Endothelial cell of umbilical vein (primary cell): ENCODE measurements at regions not wholly inside any gene's neighbourhood (a gene's known extent, or its start where the extent isn't known, plus 50 kb on each side); places are given as distances from the start of the nearest gene placed in this dataset.

ENCODE experiments used
- BruUV-seq: library from RNA; stranded (reverse); fragments of 400-500 nt; replicated peaks from 2 replicates; lab custom pipeline; 2021; lab: Mats Ljungman, UMichigan
- CTCF ChIA-PET: fragments of 300-600, 350-600 bp; sonication (Branson Sonifier 250); formaldehyde crosslinking; loops from one replicate; lab custom pipeline; 2021; ENCODE audit warnings: antibody characterized with exemption, inconsistent platforms; lab: Charles Lee
- POLR2A ChIA-PET: fragments of 300-600, 350-600 bp; sonication (Branson Sonifier 250); formaldehyde crosslinking; loops from one replicate; lab custom pipeline; 2021; ENCODE audit warnings: antibody characterized with exemption, inconsistent platforms; lab: Charles Lee
- DNase-seq: peaks from one replicate; pipeline ENCODE4 v3.0.0-alpha.2; 2011; ENCODE audit warnings: low read depth, low spot score
- FAIRE-seq: peaks from 2 replicates; lab custom pipeline; 2011; peaks lifted over from hg19 to GRCh38; lab: Jason Lieb, UNC
- H2AFZ ChIP-seq: 2 replicates; pipeline ENCODE4 v1.6.0; 2012; ENCODE audit warnings: low read depth, low read length, control low read depth, inconsistent platforms
- H3K27ac ChIP-seq: 2 replicates; pipeline ENCODE4 v1.5.1; 2011; ENCODE audit warnings: low read depth, mild to moderate bottlenecking, control low read depth, low read length, moderate library complexity; ENCODE audit not compliant: insufficient read depth
- H3K27me3 ChIP-seq, 2 experiments: 2 replicates each; pipeline versions ENCODE4 v1.6.0 to v1.6.1; 2011; ENCODE audit warnings: low read length in 2 of 2, mixed read lengths in 1 of 2; ENCODE audit not compliant: control insufficient read depth in 2 of 2, insufficient read depth in 2 of 2
- H3K36me3 ChIP-seq, 2 experiments: 2 replicates in 1 of 2; 3 replicates in 1 of 2; pipeline ENCODE4 v1.5.1; 2011; ENCODE audit warnings: low read length in 2 of 2, mild to moderate bottlenecking in 1 of 2, moderate library complexity in 1 of 2; ENCODE audit not compliant: control insufficient read depth in 2 of 2, insufficient read depth in 2 of 2; ENCODE audit errors: extremely low read depth in 1 of 2
- H3K4me1 ChIP-seq: 3 replicates; pipeline ENCODE4 v1.5.1; 2011; ENCODE audit warnings: mild to moderate bottlenecking, low read length; ENCODE audit not compliant: control insufficient read depth, insufficient read depth; ENCODE audit errors: extremely low read depth
- H3K4me2 ChIP-seq: 2 replicates; pipeline ENCODE4 v1.6.1; 2011; ENCODE audit warnings: low read length, control low read depth, mixed read lengths; ENCODE audit not compliant: insufficient read depth
- H3K4me3 ChIP-seq, 3 experiments: fragments of 200-600 bp in 1 of 3; sonication (generic), shearing (Covaris generic) in 1 of 3; replicated peaks in 1 of 3; 2 replicates each; pipeline ENCODE4 v1.5.1; 2011 to 2016; ENCODE audit warnings: control low read depth in 3 of 3, low read length in 3 of 3, mild to moderate bottlenecking in 2 of 3, inconsistent platforms in 1 of 3, low read depth in 1 of 3, moderate library complexity in 1 of 3; ENCODE audit not compliant: insufficient read depth in 1 of 3
- H3K79me2 ChIP-seq: 2 replicates; pipeline ENCODE4 v1.6.0; 2012; ENCODE audit warnings: low read length, inconsistent platforms; ENCODE audit not compliant: control insufficient read depth, insufficient read depth
- H3K9ac ChIP-seq: replicated peaks from 2 replicates; pipeline ENCODE3; 2011; ENCODE audit warnings: low read length, control low read depth; ENCODE audit not compliant: insufficient read depth; ENCODE audit errors: extremely low read depth
- H3K9me1 ChIP-seq: replicated peaks from 3 replicates; pipeline ENCODE4 v1.6.0; 2011; ENCODE audit warnings: mild to moderate bottlenecking, low read length; ENCODE audit not compliant: control insufficient read depth, insufficient read depth; ENCODE audit errors: extremely low read depth
- H3K9me3 ChIP-seq: replicated peaks from 2 replicates; pipeline ENCODE4 v1.5.1; 2012; ENCODE audit warnings: low read length, inconsistent platforms; ENCODE audit not compliant: control insufficient read depth, insufficient read depth
- H4K20me1 ChIP-seq: replicated peaks from 2 replicates; pipeline ENCODE3; 2011; ENCODE audit warnings: mild to moderate bottlenecking, low read length; ENCODE audit not compliant: control insufficient read depth, insufficient read depth; ENCODE audit errors: extremely low read depth
- EZH2 ChIP-seq: IDR thresholded peaks from 2 replicates; pipeline ENCODE4 v1.6.1; 2012; ENCODE audit warnings: borderline replicate concordance, low read depth, mild to moderate bottlenecking, moderate library complexity, low read length, inconsistent platforms; ENCODE audit not compliant: severe bottlenecking
- FOS ChIP-seq: IDR thresholded peaks from 2 replicates; pipeline ENCODE4 v1.6.1; 2011; ENCODE audit warnings: mild to moderate bottlenecking, low read length, moderate library complexity, borderline replicate concordance; ENCODE audit not compliant: insufficient read depth
- GATA2 ChIP-seq: IDR thresholded peaks from 2 replicates; pipeline ENCODE4 v1.7.0; 2011; ENCODE audit warnings: low read depth, mild to moderate bottlenecking, moderate library complexity, mixed read lengths, low read length; ENCODE audit not compliant: insufficient read length, insufficient read depth
- JUN ChIP-seq: IDR thresholded peaks from 2 replicates; pipeline ENCODE4 v1.6.1; 2011; ENCODE audit warnings: borderline replicate concordance, low read depth; ENCODE audit not compliant: insufficient read length, insufficient read depth
- MYC ChIP-seq: IDR thresholded peaks from one replicate; pipeline ENCODE4 v1.6.1; 2011; ENCODE audit warnings: mild to moderate bottlenecking, low read depth, low read length
- POLR2A ChIP-seq: IDR thresholded peaks from 2 replicates; pipeline ENCODE4 v1.6.1; 2012; ENCODE audit warnings: low read depth, mild to moderate bottlenecking, control low read depth, low read length
- POLR2AphosphoS5 ChIP-seq: IDR thresholded peaks from 2 replicates; pipeline ENCODE4 v1.6.1; 2012; ENCODE audit warnings: low read depth, mild to moderate bottlenecking, control low read depth, low read length, moderate library complexity; ENCODE audit not compliant: insufficient read depth
- dilution Hi-C: fragments of 300-500 bp; cut with MboI; formaldehyde crosslinking; loops from one replicate; pipeline ENCODE4 v1.15.0; 2019; ENCODE audit warnings: low sequenced_read_pairs; ENCODE audit not compliant: extremely low pct_ligation_motif_present
- intact Hi-C: fragments of 100-400 bp; cut with micrococcal nuclease; formaldehyde crosslinking; loops from one replicate; pipeline ENCODE4 v1.10.0; 2022
- TF ChIP-seq, protein P1 (sequence below), 2 donors: IDR thresholded peaks; 1 replicate in 1 of 2; 2 replicates in 1 of 2; pipeline ENCODE4 v1.5.1; 2011; ENCODE audit warnings: low read length in 2 of 2, mild to moderate bottlenecking in 2 of 2, moderate library complexity in 2 of 2, control low read depth in 1 of 2, inconsistent platforms in 1 of 2, low read depth in 1 of 2; ENCODE audit not compliant: insufficient read depth in 1 of 2; ENCODE audit errors: extremely low read depth in 1 of 2
- TF ChIP-seq, protein P2 (sequence below): IDR thresholded peaks from 2 replicates; pipeline ENCODE4 v1.6.1; 2011; ENCODE audit not compliant: insufficient read depth, insufficient read length

DNA sequence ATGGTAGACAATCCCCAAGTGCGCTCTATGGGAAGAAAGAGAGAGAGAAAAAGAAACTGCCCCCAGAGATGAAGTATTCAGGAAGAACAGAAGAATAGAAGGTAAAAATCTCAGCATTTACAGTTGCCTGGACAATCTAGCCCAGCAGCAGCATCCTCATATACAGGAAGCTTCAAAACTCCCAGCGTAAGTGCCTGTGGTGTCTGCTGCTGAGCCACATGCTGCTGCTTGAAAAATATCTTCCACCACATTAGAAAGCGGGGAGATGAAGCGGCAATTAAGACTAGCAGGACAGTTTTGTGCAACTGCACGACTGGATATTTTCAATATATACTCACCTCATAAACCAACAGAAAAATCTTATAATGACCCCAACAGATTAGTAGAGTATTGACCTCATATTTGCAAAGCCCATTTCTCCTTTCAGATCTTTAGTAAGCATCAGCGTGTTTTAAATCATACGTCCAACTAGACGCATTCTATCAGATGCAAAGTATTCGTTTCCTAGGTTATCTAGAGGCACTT lies 972.0 kb upstream of the TENM3 start:
- TF ChIP-seq EZH2, result no peak
- TF ChIP-seq POLR2AphosphoS5, result no peak
- no peak for TF ChIP-seq POLR2A
- no peak for TF ChIP-seq GATA2
- no peak for TF ChIP-seq JUN
- TF ChIP-seq FOS, result no peak
- TF ChIP-seq, protein P1, sequence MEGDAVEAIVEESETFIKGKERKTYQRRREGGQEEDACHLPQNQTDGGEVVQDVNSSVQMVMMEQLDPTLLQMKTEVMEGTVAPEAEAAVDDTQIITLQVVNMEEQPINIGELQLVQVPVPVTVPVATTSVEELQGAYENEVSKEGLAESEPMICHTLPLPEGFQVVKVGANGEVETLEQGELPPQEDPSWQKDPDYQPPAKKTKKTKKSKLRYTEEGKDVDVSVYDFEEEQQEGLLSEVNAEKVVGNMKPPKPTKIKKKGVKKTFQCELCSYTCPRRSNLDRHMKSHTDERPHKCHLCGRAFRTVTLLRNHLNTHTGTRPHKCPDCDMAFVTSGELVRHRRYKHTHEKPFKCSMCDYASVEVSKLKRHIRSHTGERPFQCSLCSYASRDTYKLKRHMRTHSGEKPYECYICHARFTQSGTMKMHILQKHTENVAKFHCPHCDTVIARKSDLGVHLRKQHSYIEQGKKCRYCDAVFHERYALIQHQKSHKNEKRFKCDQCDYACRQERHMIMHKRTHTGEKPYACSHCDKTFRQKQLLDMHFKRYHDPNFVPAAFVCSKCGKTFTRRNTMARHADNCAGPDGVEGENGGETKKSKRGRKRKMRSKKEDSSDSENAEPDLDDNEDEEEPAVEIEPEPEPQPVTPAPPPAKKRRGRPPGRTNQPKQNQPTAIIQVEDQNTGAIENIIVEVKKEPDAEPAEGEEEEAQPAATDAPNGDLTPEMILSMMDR (IDR thresholded peaks at IDR 0.05; ENCODE audit: extremely low read depth in 1 of 2, insufficient read depth in 1 of 2, low read depth in 1 of 2, low read length in 2 of 2), result no peak
- TF ChIP-seq, protein P2, sequence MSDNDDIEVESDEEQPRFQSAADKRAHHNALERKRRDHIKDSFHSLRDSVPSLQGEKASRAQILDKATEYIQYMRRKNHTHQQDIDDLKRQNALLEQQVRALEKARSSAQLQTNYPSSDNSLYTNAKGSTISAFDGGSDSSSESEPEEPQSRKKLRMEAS, result no peak
- no peak for TF ChIP-seq MYC
- dilution Hi-C loops, result no loop called here

More for the DNA sequence above, 972.0 kb upstream of the TENM3 start:
- Histone ChIP-seq H3K4me3 (no peak overlapping the region), H3K36me3 (no peaks in the 10 kb centered on the region), H3K4me1 (no peaks in the 10 kb centered on the region), H3K9me3 (peaks cover 2% of the 10 kb centered on the region), H2AFZ (no peak overlapping the region), H4K20me1 (no peaks in the 10 kb centered on the region), H3K4me2 (no peak overlapping the region), H3K9ac (no peak overlapping the region), H3K27me3 (no peaks in the 10 kb centered on the region), H3K79me2 (no peaks in the 10 kb centered on the region), H3K9me1 (no peaks in the 10 kb centered on the region), H3K27ac (no peak overlapping the region)
- intact Hi-C loops, result no loop called here
- no peak for DNase-seq
- FAIRE-seq, result no peak
- BruUV-seq, result no TSS peak
- POLR2A ChIA-PET, result no interaction called here
- CTCF ChIA-PET, result no interaction called here
